GM21447 (cell line): ENCODE measurements at regions not wholly inside any gene's neighbourhood (a gene's known extent, or its start where the extent isn't known, plus 50 kb on each side); places are given as distances from the start of the nearest gene placed in this dataset.
"Not testable (repeated sequence)": the region's sequence is repeated elsewhere in the genome, so short reads cannot be mapped to it uniquely, and the experiment has no call there.

Source experiments
- ATAC-seq: cut with Tn5 transposase; IDR thresholded peaks from one replicate; pipeline ENCODE4 v1.9.1; 2021; ENCODE audit not compliant: unreplicated experiment

DNA sequence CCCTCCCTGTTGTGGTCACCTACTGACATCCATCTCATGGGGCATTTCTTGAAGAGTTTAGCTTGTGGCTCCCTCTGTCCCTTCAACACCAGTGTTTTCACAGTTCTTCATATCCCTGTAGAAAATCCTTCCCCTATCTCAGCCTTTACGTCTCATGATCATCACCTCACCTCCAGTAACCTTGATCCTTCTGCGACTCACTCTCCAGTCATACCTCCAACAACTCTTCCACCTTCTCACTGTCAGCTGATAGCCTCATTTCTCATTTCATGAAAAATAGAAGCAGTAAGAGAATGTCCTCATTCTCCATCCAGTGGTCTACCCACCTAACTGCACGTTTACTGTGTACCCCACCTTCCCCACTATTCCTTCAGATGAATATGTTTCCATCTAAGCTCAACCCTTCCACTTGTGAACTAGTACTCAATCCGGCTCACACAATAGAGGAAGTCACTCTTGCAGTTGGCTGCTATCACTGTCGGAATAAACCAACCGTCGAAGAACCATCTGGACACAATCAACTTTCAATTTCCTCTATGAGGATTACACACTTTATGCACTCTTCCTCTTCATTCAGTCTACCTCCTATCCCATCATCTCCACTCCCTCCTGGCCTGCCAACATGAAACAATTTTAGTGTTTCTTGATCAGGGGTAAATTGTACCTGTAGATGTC, 256.0 kb downstream of the AHR start:
- ATAC-seq: no peak

GRCh38 chr7:17556247-17556956, 257.9 kb downstream of the AHR start:
- ATAC-seq: no peak

GRCh38 chr7:17557251-17557671, 258.8 kb downstream of the AHR start:
- no peak for ATAC-seq

- no peak for ATAC-seq
Measured at GRCh38 chr7:17558135-17558534, 259.7 kb downstream of the AHR start.

DNA sequence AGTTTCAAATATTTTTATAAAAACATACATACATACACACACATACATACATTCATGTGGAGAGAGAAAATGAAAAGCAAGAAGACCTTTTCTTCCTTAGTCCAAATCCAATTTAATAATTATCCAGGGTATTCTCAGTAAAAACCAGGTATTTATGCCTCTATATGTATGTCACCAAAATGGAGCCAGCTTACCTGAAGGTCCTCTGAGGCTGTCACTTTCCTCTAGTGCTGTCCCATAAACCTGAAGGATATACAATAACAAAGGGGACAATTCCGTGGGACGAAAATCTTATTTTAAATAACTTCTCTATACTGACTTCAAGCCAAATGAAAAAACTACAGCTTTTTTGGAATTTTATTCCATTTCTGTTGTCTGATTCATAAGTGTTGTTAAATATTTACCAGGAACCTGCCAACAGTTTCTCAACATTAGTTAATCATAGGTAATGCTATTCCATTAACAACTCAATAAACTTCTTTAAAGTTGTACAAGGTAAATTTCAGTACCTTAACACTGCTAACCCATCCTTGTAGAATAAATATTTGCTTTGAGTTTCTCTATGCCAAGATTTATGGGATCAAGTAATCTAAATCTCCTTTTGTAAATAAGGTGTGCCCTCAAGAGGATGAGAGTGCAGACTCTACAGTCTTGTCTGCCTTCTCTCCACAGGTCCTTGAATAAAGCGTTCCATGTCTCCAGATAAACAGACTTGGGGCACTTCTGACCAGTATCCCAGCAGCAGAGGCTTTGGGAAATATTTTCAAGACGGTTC, 260.3 kb downstream of the AHR start:
- ATAC-seq: no peak

DNA sequence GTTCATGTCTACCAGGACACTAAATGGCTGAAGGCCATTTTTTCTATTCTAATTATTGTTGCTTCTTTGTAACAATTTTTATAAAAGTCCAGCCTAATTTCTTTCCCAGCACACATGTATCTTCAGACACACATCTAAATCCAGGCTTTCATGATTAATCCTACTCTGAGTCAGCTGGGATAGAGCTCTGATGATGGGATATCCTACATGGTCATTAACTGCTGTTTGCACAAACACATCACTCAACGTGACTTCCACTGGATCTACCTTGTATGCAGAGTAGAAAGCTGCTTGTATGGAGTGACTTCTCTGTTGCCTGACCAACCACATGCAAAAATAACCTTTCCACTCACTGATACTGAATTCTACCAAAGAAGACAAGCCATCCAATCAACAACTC, 260.9 kb downstream of the AHR start:
- ATAC-seq: no peak

DNA sequence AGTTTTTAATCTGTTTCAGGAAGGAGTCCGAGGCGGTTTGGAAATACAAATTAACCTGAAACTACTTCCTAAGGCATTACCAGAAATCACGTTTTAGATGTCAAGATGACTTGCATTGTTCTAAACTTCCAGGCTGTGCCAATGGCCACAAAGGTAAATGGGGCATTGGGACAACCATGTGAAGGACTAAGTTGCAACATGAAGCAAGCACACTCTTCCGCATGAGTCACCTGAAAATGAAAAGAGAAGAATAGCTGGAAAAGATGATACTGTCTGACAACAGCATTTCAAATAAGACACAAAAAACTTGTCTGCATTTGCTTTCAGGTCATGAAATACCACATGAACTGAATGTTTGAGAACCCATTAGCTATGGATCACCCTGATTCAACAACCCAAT, 262.1 kb downstream of the AHR start:
- ATAC-seq: no peak

DNA sequence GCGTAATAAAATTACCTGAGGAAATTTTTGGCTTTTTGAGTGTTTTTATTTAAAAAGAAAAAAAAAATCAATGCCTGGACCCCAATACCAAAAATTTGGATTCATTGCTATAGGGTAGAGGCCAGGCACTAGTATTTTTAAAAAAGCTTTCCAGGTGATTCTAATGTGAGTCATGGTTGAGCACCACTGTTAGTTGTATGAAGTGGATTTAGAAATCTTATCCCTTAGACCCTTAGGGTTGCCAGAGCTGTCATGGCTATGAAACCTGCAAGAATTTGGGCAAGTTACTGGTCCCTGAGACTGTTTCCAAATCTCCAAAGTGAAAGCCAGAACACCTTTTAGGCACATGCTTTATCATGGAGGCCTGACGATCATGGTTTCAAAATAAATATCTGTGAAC, 262.5 kb downstream of the AHR start:
- ATAC-seq: no peak

GRCh38 chr7:17564678-17565212, 266.3 kb downstream of the AHR start:
- no peak for ATAC-seq

GRCh38 chr7:17580141-17580540, 281.7 kb downstream of the AHR start:
- no peak for ATAC-seq

DNA sequence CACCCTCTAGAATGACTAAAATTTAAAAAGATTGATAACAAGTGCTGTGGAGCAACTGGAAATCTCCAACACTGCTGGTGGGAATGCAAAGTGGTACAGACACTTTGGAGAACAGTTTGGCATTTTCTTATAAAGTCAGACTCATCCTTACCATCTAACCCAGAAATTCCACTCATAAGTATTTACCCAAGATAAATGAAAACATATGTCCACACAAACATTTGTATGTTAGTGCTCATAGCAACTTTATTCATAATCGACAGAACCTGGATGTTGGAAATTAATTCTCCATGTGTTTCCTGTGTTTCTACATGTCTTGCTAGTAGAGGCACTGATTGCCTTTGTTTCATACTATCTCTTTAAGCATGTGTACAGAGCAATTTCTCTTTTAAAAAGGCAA, 282.4 kb downstream of the AHR start:
- no peak for ATAC-seq

GRCh38 chr7:17581301-17581700, 282.8 kb downstream of the AHR start:
- ATAC-seq: no peak

GRCh38 chr7:17582696-17583095, 284.2 kb downstream of the AHR start:
- ATAC-seq: not testable (repeated sequence)

- no peak for ATAC-seq
Measured at GRCh38 chr7:17583786-17584185, 285.3 kb downstream of the AHR start.

DNA sequence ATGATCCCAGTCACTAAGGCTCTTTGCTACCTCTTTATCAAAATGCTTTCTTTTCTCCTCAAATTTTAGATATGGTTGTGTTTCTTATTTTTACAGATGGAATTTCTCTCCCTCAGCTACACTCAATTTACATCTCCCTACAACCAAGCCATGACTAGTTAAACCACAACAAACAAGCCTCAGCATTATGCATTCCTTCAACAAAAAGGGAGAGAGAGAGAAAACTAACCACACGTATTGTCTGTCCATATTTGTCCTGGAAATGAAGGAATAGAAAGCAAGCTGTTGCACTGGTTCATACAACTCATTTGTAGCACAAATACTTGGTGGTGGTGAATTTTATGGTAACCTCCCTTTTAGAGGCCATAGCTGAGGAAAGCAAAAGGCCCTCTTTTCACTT, 286.4 kb downstream of the AHR start:
- ATAC-seq: no peak

GRCh38 chr7:17586711-17587110, 288.3 kb downstream of the AHR start:
- no peak for ATAC-seq

DNA sequence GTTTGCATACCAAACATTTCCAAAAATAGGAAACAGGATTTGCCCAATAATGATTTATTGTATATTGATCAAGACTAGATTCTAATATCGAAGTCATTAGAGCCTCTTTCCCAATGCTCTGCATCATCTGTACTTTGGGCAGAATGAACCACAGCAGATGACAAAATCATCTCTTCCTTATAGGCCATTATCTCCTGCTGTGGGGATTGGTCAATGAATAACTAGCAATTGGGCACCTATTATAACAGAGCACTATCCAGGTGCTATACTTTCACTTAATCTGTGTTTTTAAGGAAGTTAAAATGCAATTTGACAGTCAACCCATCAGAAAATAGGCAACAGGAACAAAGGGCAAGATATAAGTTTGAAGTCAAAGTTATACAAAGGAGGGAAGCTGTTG, 290.3 kb downstream of the AHR start:
- ATAC-seq: no peak

DNA sequence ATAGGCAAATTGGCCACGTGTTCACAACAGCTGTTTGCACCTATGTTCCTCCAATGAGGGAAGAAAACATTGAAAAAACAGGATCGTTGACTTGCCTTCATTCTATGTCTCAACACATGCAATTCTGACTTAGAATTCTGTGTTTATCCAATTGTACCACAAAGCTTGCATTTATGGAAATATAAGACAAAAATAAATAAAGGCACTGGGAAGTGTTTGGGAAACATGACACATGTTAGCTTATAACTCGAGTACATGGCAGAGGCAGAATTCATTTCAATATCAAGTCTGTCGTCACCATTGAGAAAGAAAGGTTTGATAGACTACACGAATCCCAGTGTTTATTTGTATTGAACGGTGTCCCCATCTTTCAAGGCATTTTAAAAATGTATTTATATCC, 291.2 kb downstream of the AHR start:
- no peak for ATAC-seq

GRCh38 chr7:17590221-17590620, 291.8 kb downstream of the AHR start:
- no peak for ATAC-seq

GRCh38 chr7:17593819-17594419, 295.5 kb downstream of the AHR start:
- ATAC-seq: no peak

GRCh38 chr7:17595546-17595945, 297.1 kb downstream of the AHR start:
- ATAC-seq: no peak
